HAP-1 (cell line): ENCODE measurements at regions not wholly inside any gene's neighbourhood (a gene's known extent, or its start where the extent isn't known, plus 50 kb on each side); places are given as distances from the start of the nearest gene placed in this dataset.

ENCODE experiments used
- DNase-seq, 2 experiments: peaks; one replicate each; pipeline ENCODE4 v3.0.0-alpha.2; 2016 to 2020; ENCODE audit warnings: low spot score in 2 of 2
- H3K27me3 ChIP-seq: fragments of 250-450 bp; sonication (Bioruptor Pico); 2 replicates; pipeline ENCODE4 v1.5.1; 2020; ENCODE audit warnings: low read depth, mild to moderate bottlenecking, moderate library complexity
- H3K36me3 ChIP-seq: fragments of 250-450 bp; sonication (Bioruptor Pico); replicated peaks from 2 replicates; pipeline ENCODE4 v1.5.1; 2020; ENCODE audit warnings: mild to moderate bottlenecking
- H3K4me1 ChIP-seq: fragments of 250-450 bp; sonication (Bioruptor Pico); 2 replicates; pipeline ENCODE4 v1.5.1; 2020; ENCODE audit warnings: mild to moderate bottlenecking
- H3K4me3 ChIP-seq: fragments of 250-450 bp; sonication (Bioruptor Pico); 2 replicates; pipeline ENCODE4 v1.5.1; 2020; ENCODE audit warnings: mild to moderate bottlenecking, moderate library complexity
- H3K9me3 ChIP-seq: fragments of 250-450 bp; sonication (Bioruptor Pico); 2 replicates; pipeline ENCODE4 v1.5.1; 2020; ENCODE audit warnings: mild to moderate bottlenecking, moderate library complexity
- in situ Hi-C: fragments of 300-500 bp; cut with MboI; formaldehyde crosslinking; loops from 3 replicates; pipeline ENCODE4 v1.14.3; 2020; ENCODE audit warnings: low sequenced_read_pairs, inconsistent platforms, mixed read lengths

GRCh38 chr1:79825551-79825950, 819.0 kb upstream of the ADGRL4 start:
- Histone ChIP-seq H3K9me3 (no peaks in the 10 kb centered on the region), H3K27me3 (no peaks in the 10 kb centered on the region), H3K4me3 (no peak overlapping the region), H3K36me3 (no peaks in the 10 kb centered on the region), H3K4me1 (no peaks in the 10 kb centered on the region)
- in situ Hi-C loops: no loop called here
- DNase-seq: no peak

- no peak overlapping the region for H3K4me3 ChIP-seq
- H3K9me3 ChIP-seq: no peaks in the 10 kb centered on the region
- no peak for DNase-seq
- in situ Hi-C loops: no loop called here
- H3K27me3 ChIP-seq: no peaks in the 10 kb centered on the region
- H3K4me1 ChIP-seq: no peaks in the 10 kb centered on the region
- no peaks in the 10 kb centered on the region for H3K36me3 ChIP-seq
Measured at GRCh38 chr1:79822053-79822452, 815.5 kb upstream of the ADGRL4 start.

GRCh38 chr1:79819140-79819539, 812.6 kb upstream of the ADGRL4 start:
- no peaks in the 10 kb centered on the region for H3K4me1 ChIP-seq
- in situ Hi-C loops: no loop called here
- no peak overlapping the region for H3K4me3 ChIP-seq
- DNase-seq: no peak
- no peaks in the 10 kb centered on the region for H3K36me3 ChIP-seq
- H3K9me3 ChIP-seq: no peaks in the 10 kb centered on the region
- H3K27me3 ChIP-seq: peaks cover 2% of the 10 kb centered on the region; the same call in 1 of the 2 replicates

GRCh38 chr1:79817031-79817560, 810.6 kb upstream of the ADGRL4 start:
- in situ Hi-C loops: no loop called here
- no peak for DNase-seq
- H3K36me3 ChIP-seq: no peaks in the 10 kb centered on the region
- no peak overlapping the region for H3K4me3 ChIP-seq
- H3K4me1 ChIP-seq: no peaks in the 10 kb centered on the region
- peaks cover 2% of the 10 kb centered on the region; the same call in 1 of the 2 replicates for H3K27me3 ChIP-seq
- H3K9me3 ChIP-seq: no peaks in the 10 kb centered on the region

GRCh38 chr1:79815115-79815514, 808.6 kb upstream of the ADGRL4 start:
- Histone ChIP-seq H3K27me3 (peaks cover 2% of the 10 kb centered on the region; the same call in 1 of the 2 replicates), H3K4me3 (no peak overlapping the region), H3K36me3 (no peaks in the 10 kb centered on the region), H3K4me1 (no peaks in the 10 kb centered on the region), H3K9me3 (no peaks in the 10 kb centered on the region)
- in situ Hi-C loops: no loop called here
- DNase-seq: no peak

GRCh38 chr1:79811173-79811572, 804.6 kb upstream of the ADGRL4 start:
- Histone ChIP-seq H3K4me3 (no peak overlapping the region), H3K27me3 (no peaks in the 10 kb centered on the region), H3K36me3 (no peaks in the 10 kb centered on the region), H3K9me3 (no peaks in the 10 kb centered on the region), H3K4me1 (no peaks in the 10 kb centered on the region)
- DNase-seq: no peak
- in situ Hi-C loops: no loop called here

GRCh38 chr1:79808816-79809475, 802.4 kb upstream of the ADGRL4 start:
- no peaks in the 10 kb centered on the region for H3K4me1 ChIP-seq
- in situ Hi-C loops: no loop called here
- H3K4me3 ChIP-seq: no peak overlapping the region
- no peak for DNase-seq
- H3K9me3 ChIP-seq: no peaks in the 10 kb centered on the region
- no peaks in the 10 kb centered on the region for H3K36me3 ChIP-seq
- no peaks in the 10 kb centered on the region for H3K27me3 ChIP-seq

- Histone ChIP-seq H3K36me3 (no peaks in the 10 kb centered on the region), H3K9me3 (no peaks in the 10 kb centered on the region), H3K27me3 (no peaks in the 10 kb centered on the region), H3K4me3 (no peak overlapping the region), H3K4me1 (no peaks in the 10 kb centered on the region)
- in situ Hi-C loops: no loop called here
- no peak for DNase-seq
Measured at GRCh38 chr1:79807816-79808215, 801.3 kb upstream of the ADGRL4 start.

- Histone ChIP-seq H3K9me3 (no peaks in the 10 kb centered on the region), H3K36me3 (no peaks in the 10 kb centered on the region), H3K4me3 (no peak overlapping the region), H3K4me1 (no peaks in the 10 kb centered on the region), H3K27me3 (no peaks in the 10 kb centered on the region; the same call in 1 of the 2 replicates)
- DNase-seq: no peak
- in situ Hi-C loops: no loop called here
Measured at GRCh38 chr1:79797487-79797886, 791.0 kb upstream of the ADGRL4 start.

- in situ Hi-C loops: no loop called here
Measured at GRCh38 chr1:79796434-79796833, 789.9 kb upstream of the ADGRL4 start.

GRCh38 chr1:79792219-79792930, 785.8 kb upstream of the ADGRL4 start:
- Histone ChIP-seq H3K4me3 (no peak overlapping the region), H3K4me1 (no peaks in the 10 kb centered on the region), H3K36me3 (no peaks in the 10 kb centered on the region), H3K9me3 (no peaks in the 10 kb centered on the region), H3K27me3 (no peaks in the 10 kb centered on the region)
- DNase-seq: no peak
- in situ Hi-C loops: no loop called here

More at GRCh38 chr1:79796434-79796833, 789.9 kb upstream of the ADGRL4 start:
- Histone ChIP-seq H3K27me3 (no peaks in the 10 kb centered on the region), H3K36me3 (no peaks in the 10 kb centered on the region), H3K9me3 (no peaks in the 10 kb centered on the region), H3K4me3 (no peak overlapping the region), H3K4me1 (no peaks in the 10 kb centered on the region)
- no peak for DNase-seq

GRCh38 chr1:79791488-79792218, 785.1 kb upstream of the ADGRL4 start:
- no peaks in the 10 kb centered on the region for H3K4me1 ChIP-seq
- no peaks in the 10 kb centered on the region for H3K36me3 ChIP-seq
- no peak overlapping the region for H3K4me3 ChIP-seq
- DNase-seq: no peak
- H3K27me3 ChIP-seq: no peaks in the 10 kb centered on the region
- H3K9me3 ChIP-seq: no peaks in the 10 kb centered on the region
- in situ Hi-C loops: no loop called here

- no peaks in the 10 kb centered on the region for H3K36me3 ChIP-seq
- H3K27me3 ChIP-seq: no peaks in the 10 kb centered on the region
- no peak overlapping the region for H3K4me3 ChIP-seq
- no peak for DNase-seq
- H3K9me3 ChIP-seq: no peaks in the 10 kb centered on the region
- H3K4me1 ChIP-seq: no peaks in the 10 kb centered on the region
- in situ Hi-C loops: no loop called here
Measured at GRCh38 chr1:79790950-79791349, 784.4 kb upstream of the ADGRL4 start.

- H3K36me3 ChIP-seq: no peaks in the 10 kb centered on the region
- H3K4me3 ChIP-seq: no peak overlapping the region
- no peaks in the 10 kb centered on the region for H3K9me3 ChIP-seq
- in situ Hi-C loops: no loop called here
- H3K27me3 ChIP-seq: no peaks in the 10 kb centered on the region
- DNase-seq: no peak
- H3K4me1 ChIP-seq: no peaks in the 10 kb centered on the region
Measured at GRCh38 chr1:79787631-79788030, 781.1 kb upstream of the ADGRL4 start.
